Breast epithelium (tissue), 4 donors: ENCODE measurements at regions not wholly inside any gene's neighbourhood (a gene's known extent, or its start where the extent isn't known, plus 50 kb on each side); places are given as distances from the start of the nearest gene placed in this dataset.

Experiments used
- DNase-seq, 2 donors: peaks; one replicate each; pipeline ENCODE4 v3.0.0-alpha.2; 2019; ENCODE audit warnings: low spot score in 2 of 2
- H3K27ac ChIP-seq, 2 donors: fragments of 200-600 bp; sonication (generic) in 1 of 2; one replicate each; pipeline ENCODE4 v1.5.1; 2016 to 2019; ENCODE audit warnings: mild to moderate bottlenecking in 1 of 2
- H3K27me3 ChIP-seq, 2 donors: fragments of 200-600 bp; sonication (generic) in 1 of 2; one replicate each; pipeline versions ENCODE4 v1.5.1 to v1.6.0; 2017 to 2019; ENCODE audit warnings: control low read depth in 1 of 2, mild to moderate bottlenecking in 1 of 2
- H3K36me3 ChIP-seq: fragments of 200-600 bp; one replicate; pipeline ENCODE4 v1.5.1; 2019
- H3K4me1 ChIP-seq, 2 donors: fragments of 200-600 bp; sonication (generic); one replicate each; pipeline ENCODE4 v1.5.1; 2016 to 2019; ENCODE audit warnings: control low read depth in 1 of 2
- H3K4me3 ChIP-seq, 3 donors: fragments of 200-600 bp; sonication (generic); 1 replicate in 2 of 3; 2 replicates in 1 of 3; pipeline ENCODE4 v1.5.1; 2016 to 2019; ENCODE audit warnings: mild to moderate bottlenecking in 3 of 3, moderate library complexity in 2 of 3
- H3K9me3 ChIP-seq, 2 donors: fragments of 200-600 bp; sonication (generic) in 1 of 2; one replicate each; pipeline ENCODE4 v1.5.1; 2016 to 2019; ENCODE audit warnings: control low read depth in 1 of 2
- CTCF ChIP-seq, 3 donors: fragments of 450-650 bp; IDR thresholded peaks; one replicate each; pipeline ENCODE4 v1.5.1; 2016 to 2017; ENCODE audit warnings: antibody characterized with exemption in 3 of 3, mild to moderate bottlenecking in 3 of 3, moderate library complexity in 3 of 3
- POLR2A ChIP-seq: fragments of 450-650 bp; IDR thresholded peaks from one replicate; pipeline ENCODE4 v1.6.1; 2016; ENCODE audit warnings: antibody characterized with exemption, mild to moderate bottlenecking, moderate library complexity
- POLR2AphosphoS5 ChIP-seq, 3 donors: sonication (generic); formaldehyde crosslinking; IDR thresholded peaks; one replicate each; pipeline ENCODE4 v1.6.1; 2017; ENCODE audit warnings: antibody characterized with exemption in 3 of 3
- intact Hi-C: fragments of 100-400 bp; cut with DNase I; formaldehyde crosslinking; loops from one replicate; pipeline ENCODE4 v1.15.1; 2023; ENCODE audit warnings: low total_unique reads

- no peaks in the 10 kb centered on the region for H3K4me1 ChIP-seq
- no peaks in the 10 kb centered on the region for H3K36me3 ChIP-seq
- H3K27me3 ChIP-seq = peaks cover 0 to 5% of the 10 kb centered on the region in 2 donors
- TF ChIP-seq CTCF (IDR thresholded peaks at IDR 0.05) (no peak), POLR2A (no peak), POLR2AphosphoS5 (IDR thresholded peaks at IDR 0.05) (no peak)
- intact Hi-C loops = no loop called here
- H3K27ac ChIP-seq = no peak overlapping the region
- no peaks in the 10 kb centered on the region for H3K9me3 ChIP-seq
- no peak for DNase-seq
- no peak overlapping the region for H3K4me3 ChIP-seq
Observed at GRCh38 chr14:106203438-106203837, 677.1 kb downstream of the TMEM121 start.

- no peak for TF ChIP-seq POLR2AphosphoS5 (IDR thresholded peaks at IDR 0.05)
- Histone ChIP-seq H3K36me3 (no peaks in the 10 kb centered on the region), H3K4me3 (no peak overlapping the region), H3K4me1 (no peaks in the 10 kb centered on the region), H3K27me3 (peaks cover 0 to 11% of the 10 kb centered on the region in 2 donors), H3K9me3 (no peaks in the 10 kb centered on the region), H3K27ac (no peak overlapping the region)
- DNase-seq = no peak
- intact Hi-C loops = no loop called here
Observed at GRCh38 chr14:106204063-106204462, 677.7 kb downstream of the TMEM121 start.

- H3K36me3 ChIP-seq = no peaks in the 10 kb centered on the region
- intact Hi-C loops = no loop called here
- DNase-seq = no peak
- TF ChIP-seq POLR2A = no peak
- no peak for TF ChIP-seq POLR2AphosphoS5 (IDR thresholded peaks at IDR 0.05)
- TF ChIP-seq CTCF (IDR thresholded peaks at IDR 0.05) = no peak
- no peaks in the 10 kb centered on the region for H3K4me1 ChIP-seq
- no peak overlapping the region for H3K4me3 ChIP-seq
- no peaks in the 10 kb centered on the region for H3K9me3 ChIP-seq
- peaks cover 0 to 11% of the 10 kb centered on the region in 2 donors for H3K27me3 ChIP-seq
- H3K27ac ChIP-seq = no peak overlapping the region
Observed at GRCh38 chr14:106207316-106207715, 680.9 kb downstream of the TMEM121 start.

GRCh38 chr14:106208794-106209193, 682.4 kb downstream of the TMEM121 start:
- DNase-seq = no peak
- no peak overlapping the region for H3K4me3 ChIP-seq
- no peaks in the 10 kb centered on the region for H3K36me3 ChIP-seq
- intact Hi-C loops = no loop called here
- H3K9me3 ChIP-seq = no peaks in the 10 kb centered on the region
- H3K27me3 ChIP-seq = peaks cover 0 to 20% of the 10 kb centered on the region in 2 donors
- no peaks in the 10 kb centered on the region for H3K4me1 ChIP-seq
- no peak overlapping the region for H3K27ac ChIP-seq
- TF ChIP-seq CTCF (IDR thresholded peaks at IDR 0.05) = no peak
- no peak for TF ChIP-seq POLR2AphosphoS5 (IDR thresholded peaks at IDR 0.05)
- TF ChIP-seq POLR2A = no peak

- Histone ChIP-seq H3K27ac (no peak overlapping the region), H3K9me3 (no peaks in the 10 kb centered on the region), H3K27me3 (peaks cover 0 to 23% of the 10 kb centered on the region in 2 donors), H3K4me1 (no peaks in the 10 kb centered on the region), H3K4me3 (no peak overlapping the region), H3K36me3 (no peaks in the 10 kb centered on the region)
- intact Hi-C loops = no loop called here
- no peak for DNase-seq
- TF ChIP-seq CTCF (IDR thresholded peaks at IDR 0.05) = no peak
- TF ChIP-seq POLR2A = no peak
- no peak for TF ChIP-seq POLR2AphosphoS5 (IDR thresholded peaks at IDR 0.05)
Observed at GRCh38 chr14:106209755-106210154, 683.4 kb downstream of the TMEM121 start.

- Histone ChIP-seq H3K27me3 (peaks cover 0 to 23% of the 10 kb centered on the region in 2 donors), H3K27ac (no peak overlapping the region), H3K4me1 (no peaks in the 10 kb centered on the region), H3K9me3 (no peaks in the 10 kb centered on the region), H3K36me3 (no peaks in the 10 kb centered on the region), H3K4me3 (no peak overlapping the region)
- no peak for TF ChIP-seq CTCF (IDR thresholded peaks at IDR 0.05)
- no peak for TF ChIP-seq POLR2A
- TF ChIP-seq POLR2AphosphoS5 (IDR thresholded peaks at IDR 0.05) = no peak
- DNase-seq = no peak
- intact Hi-C loops = no loop called here
Observed at GRCh38 chr14:106210650-106211049, 684.3 kb downstream of the TMEM121 start.
